NCI-H146 treated with DMSO at 0.1 percent for 48 hours (cell line): ENCODE measurements at regions not wholly inside any gene's neighbourhood (a gene's known extent, or its start where the extent isn't known, plus 50 kb on each side); places are given as distances from the start of the nearest gene placed in this dataset.

Experiments used
- DNase-seq: peaks from one replicate; lab custom pipeline; 2025; ENCODE audit not compliant: unreplicated experiment; lab: John Stamatoyannopoulos, UW

DNA sequence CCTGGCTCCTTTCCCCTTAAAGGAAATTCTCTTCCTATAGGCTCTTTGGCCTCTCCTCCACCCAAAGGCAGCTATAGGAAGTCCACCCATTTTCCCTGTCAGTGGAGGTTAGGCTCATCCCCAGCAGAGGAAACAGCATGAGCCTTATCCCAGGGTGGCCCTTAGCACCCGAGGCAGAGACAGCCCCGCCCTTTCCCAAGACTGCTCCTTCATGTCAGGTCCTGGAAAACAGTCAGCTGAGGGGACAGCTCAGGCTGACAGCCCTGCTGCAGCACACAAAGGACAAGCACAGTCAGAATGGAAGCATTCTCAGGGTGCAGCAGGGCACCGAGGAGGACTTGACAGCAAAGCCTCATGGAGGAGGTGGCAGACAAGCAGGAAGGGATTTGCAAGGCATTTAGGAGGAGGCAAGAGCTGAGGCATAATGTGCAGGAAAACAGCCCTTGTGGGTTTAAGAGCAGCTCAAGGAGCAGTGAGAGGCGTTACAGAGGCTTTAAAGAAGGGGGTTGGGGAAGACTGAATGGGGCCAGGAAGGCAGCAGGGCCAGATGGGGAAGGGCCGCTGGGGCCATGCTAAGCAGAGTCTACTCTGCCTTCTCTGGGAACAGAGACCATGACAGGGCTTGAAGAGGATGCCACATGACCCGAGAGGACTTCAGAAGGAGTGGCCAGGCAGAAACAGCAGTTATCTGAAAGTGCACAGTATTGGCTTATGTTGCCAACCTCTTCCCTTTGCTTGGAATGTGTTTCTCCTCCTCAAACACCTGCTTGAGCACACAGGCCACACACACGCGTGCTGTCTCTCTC lies 216.6 kb downstream of the SH3BP4 start:
- no peak for DNase-seq

DNA sequence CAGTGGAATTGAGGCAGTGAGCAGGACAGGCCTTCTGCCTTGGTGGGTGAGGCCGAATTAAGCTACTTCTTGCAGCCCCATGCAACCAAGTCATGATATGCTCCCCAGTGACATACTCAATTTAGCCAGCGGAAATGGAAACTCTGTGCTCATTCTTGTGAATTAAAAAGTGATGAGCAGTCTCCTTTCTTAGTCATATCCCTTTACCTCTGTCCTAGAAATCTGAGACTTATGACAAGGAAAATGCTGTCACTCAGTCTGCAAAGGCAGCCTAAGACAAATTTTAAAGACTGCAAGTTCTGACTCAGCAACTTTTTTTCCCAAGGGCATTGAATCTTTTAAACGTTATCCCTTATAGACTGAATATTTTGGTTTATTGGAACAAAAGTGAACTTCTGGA lies 218.2 kb downstream of the SH3BP4 start:
- no peak for DNase-seq

DNA sequence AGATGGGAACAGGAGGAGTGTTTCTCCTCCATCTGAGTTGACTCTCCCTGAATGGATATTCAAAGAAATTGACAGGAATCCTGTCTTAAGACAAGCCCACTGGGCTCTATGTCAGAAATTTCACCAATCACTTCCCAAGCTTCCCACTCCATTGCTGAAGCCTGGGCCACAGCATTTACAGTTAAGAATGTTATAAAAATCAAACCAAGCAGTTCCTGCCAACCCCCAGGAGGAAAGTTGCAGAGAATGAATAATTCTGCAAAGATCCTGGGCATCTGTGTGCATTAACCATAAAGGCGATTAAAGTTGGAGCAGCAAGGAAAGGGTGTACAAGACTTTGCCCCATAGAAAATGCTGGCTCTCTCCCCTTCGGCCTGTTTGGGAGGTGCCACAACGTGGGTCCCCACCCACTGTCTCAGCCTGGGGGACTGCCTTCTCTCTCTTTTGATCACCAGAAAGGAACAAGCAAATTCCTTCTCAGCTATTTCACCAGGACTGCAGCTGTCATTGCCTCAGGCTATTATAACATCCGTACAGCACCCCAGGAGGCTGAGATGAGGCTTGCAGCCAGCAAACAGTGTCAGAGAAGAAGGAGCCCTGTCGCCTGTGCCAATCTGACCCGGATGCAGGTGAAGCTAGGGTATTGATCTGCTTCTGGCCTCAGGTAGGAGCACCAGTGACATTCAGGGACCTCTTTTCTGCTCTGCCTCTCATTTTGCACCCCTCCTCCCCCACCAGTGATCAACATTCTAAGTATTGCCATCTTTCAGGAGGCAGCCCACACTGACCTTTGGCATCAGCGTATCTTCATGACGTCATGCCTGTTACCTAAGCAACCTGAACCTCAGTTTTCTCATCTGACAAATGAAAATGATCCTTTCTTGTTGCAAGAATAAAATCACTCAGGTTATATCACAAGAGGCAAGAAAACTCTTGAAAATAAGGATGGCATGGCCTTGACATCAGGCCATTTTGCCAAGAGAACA lies 219.0 kb downstream of the SH3BP4 start:
- peak; percentile 85 for DNase-seq

DNA sequence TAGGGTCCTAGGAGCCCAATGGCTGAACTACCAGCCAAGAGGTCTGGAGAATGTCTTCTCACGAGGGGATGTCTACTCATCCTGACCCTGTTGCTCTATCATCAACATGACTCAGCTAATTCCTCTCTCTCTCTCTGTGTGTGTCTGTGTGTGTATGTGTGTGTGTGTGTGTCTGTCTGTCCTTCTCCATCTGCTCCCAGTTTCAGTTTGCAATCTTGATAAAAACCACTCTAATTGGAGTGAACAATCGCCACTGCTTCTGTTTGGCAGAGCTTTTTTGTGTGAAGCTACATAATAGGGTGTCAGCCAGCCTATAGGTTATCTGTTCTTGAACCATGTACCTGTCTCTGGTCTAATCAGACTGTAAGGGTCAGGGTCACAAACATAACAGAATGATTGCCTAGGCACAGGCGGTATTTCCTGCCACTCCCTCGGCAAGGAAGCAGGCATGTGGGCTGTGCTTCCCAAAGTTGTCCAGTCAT lies 219.8 kb downstream of the SH3BP4 start:
- peak; percentile 5 for DNase-seq

GRCh38 chr2:235180642-235181041 lies 228.8 kb downstream of the SH3BP4 start:
- DNase-seq, result no peak

- DNase-seq, result no peak
Measured at GRCh38 chr2:235183786-235184185, 232.0 kb downstream of the SH3BP4 start.

GRCh38 chr2:235187806-235188205 lies 236.0 kb downstream of the SH3BP4 start:
- DNase-seq, result no peak

GRCh38 chr2:235191486-235191885 lies 239.7 kb downstream of the SH3BP4 start:
- DNase-seq, result no peak

DNA sequence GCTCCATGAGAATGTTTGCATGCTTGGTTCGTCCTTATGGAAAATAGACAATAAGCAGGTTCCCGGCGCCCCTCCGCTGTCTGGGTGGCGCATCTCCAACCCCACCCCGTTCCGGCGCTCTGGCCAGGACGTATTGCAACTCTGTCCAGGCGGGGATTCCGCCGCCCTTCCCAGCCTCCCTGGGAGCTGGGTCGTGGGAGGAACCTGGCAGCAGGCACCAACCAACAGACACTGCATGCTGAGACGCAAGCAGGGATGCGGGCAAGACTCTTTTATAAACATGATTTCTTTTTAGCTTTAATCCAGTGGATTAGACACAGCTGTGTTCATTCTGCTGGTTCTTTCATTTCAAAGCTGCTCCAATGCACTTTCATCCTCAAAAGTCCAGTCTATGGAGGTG lies 240.2 kb downstream of the SH3BP4 start:
- DNase-seq, result no peak

- DNase-seq, result no peak
Measured at GRCh38 chr2:235194351-235194750, 242.5 kb downstream of the SH3BP4 start.

DNA sequence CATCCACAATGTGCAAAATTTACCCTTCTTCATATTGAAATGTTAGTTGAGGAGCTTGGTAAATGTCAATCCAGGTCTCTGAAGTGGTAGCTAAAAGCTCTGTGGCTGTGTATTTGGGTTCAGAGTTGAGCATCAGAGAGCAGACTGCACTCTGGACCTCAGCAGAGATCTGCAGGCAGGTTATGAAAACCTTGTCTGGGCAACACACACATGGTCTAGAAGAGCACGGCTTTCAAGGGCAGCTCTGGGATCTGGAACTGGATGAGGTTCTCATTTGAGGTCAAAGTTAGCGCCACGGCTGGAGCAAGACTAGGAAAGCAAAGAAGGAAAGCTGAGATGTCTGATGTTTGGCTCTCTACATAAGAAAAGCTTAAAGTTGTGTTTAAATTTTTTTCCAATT lies 243.0 kb downstream of the SH3BP4 start:
- no peak for DNase-seq

GRCh38 chr2:235195921-235196320 lies 244.1 kb downstream of the SH3BP4 start:
- no peak for DNase-seq

GRCh38 chr2:235199128-235199527 lies 247.3 kb downstream of the SH3BP4 start:
- no peak for DNase-seq

DNA sequence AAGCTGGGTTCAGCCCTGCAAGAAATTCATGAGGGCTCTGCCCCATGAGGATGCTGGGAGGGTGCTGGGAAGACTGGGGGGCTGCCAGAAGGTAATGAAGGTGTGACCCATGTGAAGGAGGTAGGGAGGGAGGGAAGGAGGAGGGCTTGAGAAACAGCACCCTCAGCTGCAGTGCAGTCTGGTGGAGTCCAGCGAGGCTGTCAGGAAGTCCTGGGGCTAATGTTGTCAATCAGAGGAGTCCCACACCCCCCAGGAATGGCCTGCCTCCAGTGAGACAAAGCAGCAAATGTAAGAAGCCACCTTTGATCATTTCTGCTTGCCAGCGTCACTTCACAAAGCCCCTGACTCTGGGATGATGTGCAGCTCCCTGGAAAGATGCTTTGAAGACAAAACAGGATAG lies 248.4 kb downstream of the SH3BP4 start:
- DNase-seq, result no peak

GRCh38 chr2:235201756-235202155 lies 249.9 kb downstream of the SH3BP4 start:
- no peak for DNase-seq

DNA sequence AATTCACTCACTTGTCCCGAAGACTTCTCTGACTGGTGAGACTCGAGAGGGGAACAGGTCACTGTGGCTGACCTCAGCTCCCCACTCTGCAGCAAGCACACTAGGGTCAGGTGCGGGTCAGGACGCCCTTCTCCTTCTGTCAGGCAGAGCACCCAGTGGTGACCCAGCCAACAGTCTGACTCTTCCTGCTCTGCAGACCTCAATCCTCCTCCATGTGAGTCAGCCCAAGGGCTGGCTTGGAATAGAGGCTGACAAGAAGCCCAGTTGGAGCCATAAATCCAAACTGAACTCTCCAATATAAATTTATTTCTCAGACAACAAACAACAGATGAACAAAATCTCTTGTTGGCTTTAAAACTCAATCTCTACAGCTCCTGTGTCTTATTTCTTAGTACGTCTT lies 253.1 kb downstream of the SH3BP4 start:
- DNase-seq, result no peak

DNA sequence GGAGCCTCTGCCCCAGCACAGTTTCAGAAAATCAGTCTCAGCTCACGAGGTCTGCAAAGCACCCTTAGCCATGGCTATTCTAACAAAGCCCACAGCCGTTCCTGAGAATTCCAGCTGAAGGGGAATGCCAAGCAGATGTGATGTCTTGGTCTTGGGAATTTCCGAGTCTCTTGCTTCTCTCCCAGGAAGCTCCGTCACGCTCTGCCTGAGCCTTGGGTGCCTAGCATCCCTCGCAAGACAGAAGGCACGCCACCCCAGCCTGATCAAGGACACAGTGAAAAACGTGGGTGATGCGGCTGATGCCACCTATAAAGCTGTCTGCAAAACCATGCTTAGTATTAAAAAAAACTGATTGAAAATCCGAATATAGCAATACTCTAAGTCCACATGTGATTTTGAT lies 254.6 kb downstream of the SH3BP4 start:
- no peak for DNase-seq

DNA sequence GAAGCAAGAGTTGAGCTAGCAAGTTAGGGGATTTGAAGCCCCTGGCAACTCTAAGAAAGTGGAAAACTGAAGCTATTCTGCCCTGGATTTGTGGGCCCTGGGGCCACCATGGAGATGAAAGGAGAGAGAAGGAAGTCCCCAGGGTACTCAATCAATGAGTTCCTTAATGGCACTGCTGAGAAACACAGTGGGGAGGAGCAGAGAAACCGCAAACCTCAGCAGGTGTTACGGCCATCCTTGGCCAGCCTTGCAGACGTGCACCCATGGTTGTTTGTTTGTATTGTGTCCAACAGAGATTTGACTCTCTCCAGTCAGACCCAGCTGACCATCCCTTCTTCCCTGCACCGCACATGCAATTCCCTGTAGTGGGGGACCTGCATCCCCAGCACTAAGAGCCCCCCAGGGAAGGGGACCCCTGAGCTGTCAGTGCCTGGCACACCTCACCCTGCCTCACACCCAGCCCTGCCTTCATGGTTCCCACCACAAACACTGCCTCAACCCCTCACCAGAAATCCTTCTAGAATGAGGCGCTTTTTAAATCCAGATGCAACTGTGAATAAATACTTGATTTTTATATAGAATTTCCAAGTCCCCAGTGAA lies 255.3 kb downstream of the SH3BP4 start:
- DNase-seq, result no peak

- DNase-seq, result no peak
Measured at GRCh38 chr2:235211056-235211455, 259.2 kb downstream of the SH3BP4 start.

DNA sequence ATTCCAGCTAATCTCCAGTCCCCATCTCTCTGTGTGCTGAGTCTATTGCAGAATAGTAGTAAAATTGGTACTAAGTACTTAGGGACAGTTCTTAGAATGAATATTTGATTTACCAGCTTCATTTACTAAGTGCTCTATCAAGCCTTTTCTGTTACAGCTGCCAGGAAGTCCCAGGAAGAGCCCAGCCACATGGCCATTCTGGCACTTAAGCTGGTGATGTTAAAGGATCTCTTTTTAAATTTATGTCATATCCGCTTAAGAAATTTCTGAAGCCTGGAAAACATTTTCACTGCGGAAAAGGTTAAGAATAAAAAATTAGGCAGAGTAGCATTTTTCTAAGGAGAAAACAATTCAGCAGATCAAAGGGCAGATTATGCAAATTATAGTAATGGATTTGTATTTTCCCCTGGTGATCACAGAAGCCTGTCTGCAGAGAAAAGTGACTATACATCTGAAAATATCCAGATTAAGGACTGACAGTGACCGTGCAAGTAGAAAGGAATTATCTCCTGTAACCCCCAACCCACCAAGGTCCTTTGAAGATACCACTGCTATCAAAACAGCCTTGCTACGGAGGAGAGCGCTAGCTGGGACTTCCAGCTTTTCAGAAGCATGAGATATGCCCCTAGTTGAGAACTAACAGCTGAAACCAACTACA lies 260.8 kb downstream of the SH3BP4 start:
- DNase-seq, result no peak

- DNase-seq, result no peak
Measured at GRCh38 chr2:235215248-235215647, 263.4 kb downstream of the SH3BP4 start.
